Gastroesophageal sphincter (tissue), 4 donors: ENCODE measurements at regions not wholly inside any gene's neighbourhood (a gene's known extent, or its start where the extent isn't known, plus 50 kb on each side); places are given as distances from the start of the nearest gene placed in this dataset.

Experiments
- ATAC-seq: fragments of 150-250 bp; one replicate; pipeline ENCODE4 v1.9.1; 2016; ENCODE audit warnings: mild to moderate bottlenecking, moderate library complexity
- H3K27ac ChIP-seq, 4 donors: fragments of 200-600 bp; sonication (generic) in 3 of 4; 1 replicate in 3 of 4; 2 replicates in 1 of 4; pipeline ENCODE4 v1.5.1; 2016 to 2019
- H3K27me3 ChIP-seq: fragments of 200-600 bp; sonication (generic); one replicate; pipeline ENCODE4 v1.5.1; 2019
- H3K36me3 ChIP-seq, 2 donors: fragments of 200-600 bp; sonication (generic); one replicate each; pipeline ENCODE4 v1.5.1; 2019; ENCODE audit warnings: control low read depth in 1 of 2
- H3K4me1 ChIP-seq, 3 donors: fragments of 200-600 bp; sonication (generic); 1 replicate in 2 of 3; 2 replicates in 1 of 3; pipeline ENCODE4 v1.5.1; 2016 to 2019; ENCODE audit warnings: control low read depth in 2 of 3
- H3K4me3 ChIP-seq, 2 donors: fragments of 200-600 bp; sonication (generic); one replicate each; pipeline ENCODE4 v1.5.1; 2019; ENCODE audit warnings: mild to moderate bottlenecking in 1 of 2, moderate library complexity in 1 of 2
- H3K9me3 ChIP-seq, 3 donors: fragments of 200-600 bp; sonication (generic); one replicate each; pipeline ENCODE4 v1.5.1; 2017 to 2019; ENCODE audit warnings: control low read depth in 2 of 3
- EP300 ChIP-seq: sonication (generic); formaldehyde crosslinking; IDR thresholded peaks from one replicate; pipeline ENCODE4 v1.6.1; 2017; ENCODE audit warnings: antibody characterized with exemption, mild to moderate bottlenecking
- POLR2A ChIP-seq, 2 donors: fragments of 450-650 bp; IDR thresholded peaks; one replicate each; pipeline ENCODE4 v1.6.1; 2017; ENCODE audit warnings: antibody characterized with exemption in 2 of 2, mild to moderate bottlenecking in 2 of 2, moderate library complexity in 1 of 2
- POLR2AphosphoS5 ChIP-seq: sonication (generic); formaldehyde crosslinking; IDR thresholded peaks from one replicate; pipeline ENCODE4 v1.6.1; 2017; ENCODE audit warnings: antibody characterized with exemption
- WGBS, 2 donors: methylation state at CpG; one replicate each; pipeline ENCODE4 v1.1.5; 2018; ENCODE audit warnings: low coverage in 1 of 2; 5-methylcytosine and 5-hydroxymethylcytosine counted together
- TF ChIP-seq, protein P1 (sequence below), 4 experiments: fragments of 200-600 bp in 2 of 4; fragments of 450-650 bp in 2 of 4; sonication (generic) in 1 of 4; IDR thresholded peaks; one replicate each; pipeline ENCODE4 v1.5.1; 2017 to 2019; ENCODE audit warnings: antibody characterized with exemption in 4 of 4, mild to moderate bottlenecking in 2 of 4, moderate library complexity in 2 of 4

DNA sequence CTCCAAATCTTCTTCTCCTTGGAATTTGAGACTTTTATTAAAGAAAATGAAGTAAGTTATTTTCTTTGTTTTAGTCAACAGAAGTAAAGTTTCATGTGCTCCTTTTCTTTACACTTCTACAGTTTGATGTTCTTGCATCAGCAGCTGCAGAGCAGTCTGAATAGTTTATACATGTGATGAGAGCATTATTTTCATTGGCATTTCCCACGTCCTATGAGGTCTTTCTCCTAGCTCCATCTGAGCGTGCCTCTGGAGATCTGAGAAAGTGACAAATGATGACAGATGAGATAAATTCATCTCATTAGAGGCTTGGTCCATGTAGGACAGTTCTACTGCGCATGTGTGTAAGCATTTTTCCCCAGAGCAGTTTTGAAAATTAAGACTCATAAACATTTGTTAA, 1290.0 kb downstream of the UQCRFS1 start:
- ATAC-seq: no peak
- WGBS, 2 donors: 31 to 50% methylated on average over 3 of the region's 3 CpGs
- no peak overlapping the region for H3K27ac ChIP-seq
- no peaks in the 10 kb centered on the region for H3K9me3 ChIP-seq
- no peak overlapping the region for H3K4me3 ChIP-seq
- no peaks in the 10 kb centered on the region for H3K36me3 ChIP-seq
- no peak for TF ChIP-seq POLR2AphosphoS5
- TF ChIP-seq, protein P1, sequence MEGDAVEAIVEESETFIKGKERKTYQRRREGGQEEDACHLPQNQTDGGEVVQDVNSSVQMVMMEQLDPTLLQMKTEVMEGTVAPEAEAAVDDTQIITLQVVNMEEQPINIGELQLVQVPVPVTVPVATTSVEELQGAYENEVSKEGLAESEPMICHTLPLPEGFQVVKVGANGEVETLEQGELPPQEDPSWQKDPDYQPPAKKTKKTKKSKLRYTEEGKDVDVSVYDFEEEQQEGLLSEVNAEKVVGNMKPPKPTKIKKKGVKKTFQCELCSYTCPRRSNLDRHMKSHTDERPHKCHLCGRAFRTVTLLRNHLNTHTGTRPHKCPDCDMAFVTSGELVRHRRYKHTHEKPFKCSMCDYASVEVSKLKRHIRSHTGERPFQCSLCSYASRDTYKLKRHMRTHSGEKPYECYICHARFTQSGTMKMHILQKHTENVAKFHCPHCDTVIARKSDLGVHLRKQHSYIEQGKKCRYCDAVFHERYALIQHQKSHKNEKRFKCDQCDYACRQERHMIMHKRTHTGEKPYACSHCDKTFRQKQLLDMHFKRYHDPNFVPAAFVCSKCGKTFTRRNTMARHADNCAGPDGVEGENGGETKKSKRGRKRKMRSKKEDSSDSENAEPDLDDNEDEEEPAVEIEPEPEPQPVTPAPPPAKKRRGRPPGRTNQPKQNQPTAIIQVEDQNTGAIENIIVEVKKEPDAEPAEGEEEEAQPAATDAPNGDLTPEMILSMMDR (IDR thresholded peaks at IDR 0.05): no peak
- TF ChIP-seq EP300: no peak
- TF ChIP-seq POLR2A (IDR thresholded peaks at IDR 0.05): no peak
- H3K4me1 ChIP-seq: no peaks in the 10 kb centered on the region
- no peaks in the 10 kb centered on the region for H3K27me3 ChIP-seq

- WGBS, 2 donors: 48 to 50% methylated on average over 3 of the region's 3 CpGs
- TF ChIP-seq, protein P1 (IDR thresholded peaks at IDR 0.05): no peak
- no peak for TF ChIP-seq EP300
- TF ChIP-seq POLR2AphosphoS5: no peak
- no peak for TF ChIP-seq POLR2A (IDR thresholded peaks at IDR 0.05)
These were observed 1292.2 kb downstream of the UQCRFS1 start for GRCh38 chr19:27920774-27921173.

GRCh38 chr19:27918818-27919217, 1294.1 kb downstream of the UQCRFS1 start:
- Histone ChIP-seq H3K4me3 (no peak overlapping the region), H3K27ac (no peak overlapping the region), H3K9me3 (no peaks in the 10 kb centered on the region), H3K36me3 (no peaks in the 10 kb centered on the region), H3K4me1 (no peaks in the 10 kb centered on the region), H3K27me3 (no peaks in the 10 kb centered on the region)
- no peak for TF ChIP-seq POLR2A (IDR thresholded peaks at IDR 0.05)
- TF ChIP-seq, protein P1 (IDR thresholded peaks at IDR 0.05): no peak
- no peak for TF ChIP-seq EP300
- no peak for TF ChIP-seq POLR2AphosphoS5
- ATAC-seq: no peak
- WGBS, 2 donors: 52% methylated on average over 3 of the region's 3 CpGs; no CpG with 5 or more reads in 1 of the 2 donors

More at GRCh38 chr19:27920774-27921173, 1292.2 kb downstream of the UQCRFS1 start:
- Histone ChIP-seq H3K27ac (no peak overlapping the region), H3K4me1 (no peaks in the 10 kb centered on the region), H3K36me3 (no peaks in the 10 kb centered on the region), H3K27me3 (no peaks in the 10 kb centered on the region), H3K4me3 (no peak overlapping the region), H3K9me3 (no peaks in the 10 kb centered on the region)
- ATAC-seq: no peak

DNA sequence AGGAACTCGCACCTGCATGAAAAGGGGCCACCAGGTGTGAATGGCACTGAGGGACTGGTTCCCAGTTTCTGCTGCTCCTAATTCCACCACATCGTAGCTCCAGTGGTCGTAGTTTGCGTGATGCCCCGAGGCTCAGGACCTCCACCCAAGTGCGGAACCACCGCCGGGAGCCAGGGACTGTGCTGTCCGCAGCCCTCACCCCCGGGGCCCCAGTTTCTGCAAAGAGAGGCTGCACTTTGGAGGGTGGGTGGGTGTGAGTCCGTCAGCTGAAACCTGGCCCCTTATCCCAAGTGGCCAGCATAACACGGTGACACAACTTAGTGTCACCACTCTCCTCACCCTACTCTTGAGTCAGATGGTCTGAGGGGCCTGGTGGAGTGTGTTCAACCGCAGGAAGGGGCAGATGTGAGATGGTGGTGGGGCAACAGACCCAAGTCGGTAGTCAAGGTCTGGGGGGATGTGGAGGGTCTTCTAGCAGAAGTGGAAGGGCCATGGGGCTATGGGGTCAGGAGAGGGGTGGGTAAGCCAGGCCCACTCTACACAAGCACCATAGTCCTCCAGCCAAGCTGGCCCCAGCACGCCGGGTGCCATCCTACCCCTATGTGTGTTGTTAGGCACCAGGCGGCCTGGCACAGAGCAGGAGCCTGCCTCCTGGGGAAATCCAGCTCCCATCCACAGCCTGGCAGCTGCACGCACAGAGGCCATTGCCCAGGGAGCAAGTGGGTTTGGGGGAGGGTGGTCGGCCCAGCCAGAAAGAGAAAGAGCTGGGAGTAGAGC, 1301.6 kb downstream of the UQCRFS1 start:
- Histone ChIP-seq H3K27me3 (no peaks in the 10 kb centered on the region), H3K4me3 (no peak overlapping the region), H3K27ac (no peak overlapping the region), H3K36me3 (no peaks in the 10 kb centered on the region), H3K9me3 (peaks cover 0 to 10% (median 0%) of the 10 kb centered on the region in 3 donors), H3K4me1 (no peaks in the 10 kb centered on the region)
- 67 to 100% methylated on average over 2 to 3 of the region's 19 CpGs for WGBS, 2 donors
- ATAC-seq: no peak
- TF ChIP-seq POLR2AphosphoS5 (no peak), POLR2A (IDR thresholded peaks at IDR 0.05) (no peak), EP300 (no peak)
- TF ChIP-seq, protein P1 (IDR thresholded peaks at IDR 0.05): no peak

DNA sequence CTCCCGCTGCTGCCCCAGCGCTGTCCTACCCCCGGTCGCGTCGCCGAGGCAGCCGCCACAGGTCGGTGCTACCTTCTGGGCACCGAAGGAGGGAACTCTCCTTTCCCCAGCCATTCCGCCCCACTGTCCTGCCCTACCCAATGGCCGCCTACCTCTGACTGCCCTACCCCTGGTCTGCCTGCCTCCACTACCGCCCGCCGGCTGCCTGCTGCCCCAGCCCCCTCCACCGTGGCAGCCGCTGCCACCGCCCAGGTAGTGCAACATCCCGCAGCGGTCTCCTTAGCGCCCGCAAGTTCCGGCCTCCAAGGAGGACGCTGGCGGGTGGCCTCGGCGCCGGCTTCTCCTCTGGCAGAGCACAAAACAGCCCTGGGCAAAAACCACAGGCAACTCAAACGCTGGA, 1303.1 kb downstream of the UQCRFS1 start:
- no peak overlapping the region for H3K27ac ChIP-seq
- H3K4me3 ChIP-seq: no peak overlapping the region
- peaks cover 0 to 10% (median 0%) of the 10 kb centered on the region in 3 donors for H3K9me3 ChIP-seq
- TF ChIP-seq POLR2AphosphoS5 (no peak), EP300 (no peak), POLR2A (IDR thresholded peaks at IDR 0.05) (no peak)
- TF ChIP-seq, protein P1 (IDR thresholded peaks at IDR 0.05): no peak
- H3K36me3 ChIP-seq: no peaks in the 10 kb centered on the region
- no peaks in the 10 kb centered on the region for H3K4me1 ChIP-seq
- 78 to 100% methylated on average over 4 to 5 of the region's 29 CpGs for WGBS, 2 donors
- no peak for ATAC-seq
- no peaks in the 10 kb centered on the region for H3K27me3 ChIP-seq
